Stimulated activated naive CD8-positive, alpha-beta T cell treated with anti-CD3 and anti-CD28 coated beads, Interleukin-15, amount 100 ng/mL, for 72 hours (primary cell): ENCODE measurements at regions not wholly inside any gene's neighbourhood (a gene's known extent, or its start where the extent isn't known, plus 50 kb on each side); places are given as distances from the start of the nearest gene placed in this dataset.

ENCODE experiments used
- ATAC-seq: fragments of 150-1000 bp; cut with Tn5 transposase; 2 replicates; pipeline ENCODE4 v1.10.0; 2021; ENCODE audit warnings: mild to moderate bottlenecking, moderate library complexity
- DNase-seq, 2 donors: peaks; one replicate each; pipeline ENCODE4 v3.0.0; 2021 to 2022
- H3K27ac Mint-ChIP-seq, 2 donors: one replicate each; pipeline ENCODE4 v1.8.0; 2022; ENCODE audit warnings: mild to moderate bottlenecking in 2 of 2, mixed read lengths in 2 of 2, moderate library complexity in 2 of 2
- H3K27me3 Mint-ChIP-seq: one replicate; pipeline ENCODE4 v1.8.0; 2022; ENCODE audit warnings: mixed read lengths
- H3K4me1 Mint-ChIP-seq: one replicate; pipeline ENCODE4 v1.8.0; 2022; ENCODE audit warnings: mild to moderate bottlenecking, mixed read lengths
- H3K4me3 Mint-ChIP-seq, 2 donors: one replicate each; pipeline ENCODE4 v1.8.0; 2022; ENCODE audit warnings: mild to moderate bottlenecking in 2 of 2, mixed read lengths in 2 of 2, moderate library complexity in 1 of 2
- H3K9me3 Mint-ChIP-seq, 2 donors: one replicate each; pipeline ENCODE4 v1.8.0; 2022; ENCODE audit warnings: mixed read lengths in 2 of 2

- no peaks in the 10 kb centered on the region for H3K4me1 Mint-ChIP-seq
- ATAC-seq: no peak
- H3K27ac Mint-ChIP-seq: no peak overlapping the region
- no peaks in the 10 kb centered on the region for H3K27me3 Mint-ChIP-seq
- no peaks in the 10 kb centered on the region for H3K9me3 Mint-ChIP-seq
- DNase-seq: no peak
- no peak overlapping the region for H3K4me3 Mint-ChIP-seq
These were observed 1492.7 kb upstream of the PCDH20 start for GRCh38 chr13:62908321-62908720.

GRCh38 chr13:62906896-62907295, 1491.2 kb upstream of the PCDH20 start:
- Mint-ChIP-seq H3K4me1 (no peaks in the 10 kb centered on the region), H3K27me3 (no peaks in the 10 kb centered on the region), H3K4me3 (no peak overlapping the region), H3K27ac (no peak overlapping the region), H3K9me3 (no peaks in the 10 kb centered on the region)
- DNase-seq: no peak
- no peak for ATAC-seq

- Mint-ChIP-seq H3K4me1 (no peaks in the 10 kb centered on the region), H3K9me3 (no peaks in the 10 kb centered on the region), H3K27me3 (no peaks in the 10 kb centered on the region), H3K4me3 (no peak overlapping the region), H3K27ac (no peak overlapping the region)
- DNase-seq (no peak), ATAC-seq (no peak)
These were observed 1490.8 kb upstream of the PCDH20 start for GRCh38 chr13:62906469-62906868.

GRCh38 chr13:62887046-62887445, 1471.4 kb upstream of the PCDH20 start:
- H3K4me3 Mint-ChIP-seq: no peak overlapping the region
- no peaks in the 10 kb centered on the region for H3K27me3 Mint-ChIP-seq
- DNase-seq (no peak), ATAC-seq (no peak)
- peaks cover 0 to 18% of the 10 kb centered on the region in 2 donors for H3K9me3 Mint-ChIP-seq
- no peaks in the 10 kb centered on the region for H3K4me1 Mint-ChIP-seq
- H3K27ac Mint-ChIP-seq: no peak overlapping the region

GRCh38 chr13:62879071-62879470, 1463.4 kb upstream of the PCDH20 start:
- Mint-ChIP-seq H3K4me3 (no peak overlapping the region), H3K9me3 (peaks cover 14 to 25% of the 10 kb centered on the region in 2 donors), H3K27me3 (no peaks in the 10 kb centered on the region), H3K4me1 (no peaks in the 10 kb centered on the region), H3K27ac (no peak overlapping the region)
- DNase-seq: no peak
- ATAC-seq: no peak

GRCh38 chr13:62875118-62875640, 1459.5 kb upstream of the PCDH20 start:
- Mint-ChIP-seq H3K4me1 (no peaks in the 10 kb centered on the region), H3K27me3 (no peaks in the 10 kb centered on the region), H3K27ac (no peak overlapping the region), H3K9me3 (peaks cover 0 to 10% of the 10 kb centered on the region in 2 donors), H3K4me3 (no peak overlapping the region)
- ATAC-seq (no peak), DNase-seq (no peak)

GRCh38 chr13:62850331-62850730, 1434.7 kb upstream of the PCDH20 start:
- H3K4me1 Mint-ChIP-seq: no peaks in the 10 kb centered on the region
- DNase-seq (no peak), ATAC-seq (no peak)
- peaks cover 7 to 9% of the 10 kb centered on the region in 2 donors for H3K9me3 Mint-ChIP-seq
- no peaks in the 10 kb centered on the region for H3K27me3 Mint-ChIP-seq
- H3K27ac Mint-ChIP-seq: no peak overlapping the region
- H3K4me3 Mint-ChIP-seq: no peak overlapping the region

- no peak for ATAC-seq
- Mint-ChIP-seq H3K27me3 (no peaks in the 10 kb centered on the region), H3K9me3 (peaks cover 0 to 5% of the 10 kb centered on the region in 2 donors)
These were observed 1431.9 kb upstream of the PCDH20 start for GRCh38 chr13:62847520-62847919.

GRCh38 chr13:62846302-62846701, 1430.7 kb upstream of the PCDH20 start:
- Mint-ChIP-seq H3K27me3 (no peaks in the 10 kb centered on the region), H3K9me3 (peaks cover 0 to 5% of the 10 kb centered on the region in 2 donors), H3K4me1 (no peaks in the 10 kb centered on the region), H3K4me3 (no peak overlapping the region), H3K27ac (no peak overlapping the region)
- no peak for DNase-seq
- no peak for ATAC-seq

More at GRCh38 chr13:62847520-62847919, 1431.9 kb upstream of the PCDH20 start:
- no peak overlapping the region for H3K4me3 Mint-ChIP-seq
- no peak overlapping the region for H3K27ac Mint-ChIP-seq
- DNase-seq: no peak
- no peaks in the 10 kb centered on the region for H3K4me1 Mint-ChIP-seq

- DNase-seq (no peak), ATAC-seq (no peak)
- Mint-ChIP-seq H3K4me3 (no peak overlapping the region), H3K9me3 (no peaks in the 10 kb centered on the region), H3K27ac (no peak overlapping the region), H3K27me3 (no peaks in the 10 kb centered on the region), H3K4me1 (no peaks in the 10 kb centered on the region)
These were observed 1423.7 kb upstream of the PCDH20 start for GRCh38 chr13:62839338-62839737.

- H3K4me1 Mint-ChIP-seq: no peaks in the 10 kb centered on the region
- no peak for DNase-seq
- H3K27ac Mint-ChIP-seq: no peak overlapping the region
- no peaks in the 10 kb centered on the region for H3K27me3 Mint-ChIP-seq
- no peak for ATAC-seq
- H3K4me3 Mint-ChIP-seq: no peak overlapping the region
- H3K9me3 Mint-ChIP-seq: no peaks in the 10 kb centered on the region
These were observed 1423.3 kb upstream of the PCDH20 start for GRCh38 chr13:62838929-62839328.

- no peak overlapping the region for H3K4me3 Mint-ChIP-seq
- no peaks in the 10 kb centered on the region for H3K9me3 Mint-ChIP-seq
- no peaks in the 10 kb centered on the region for H3K4me1 Mint-ChIP-seq
- H3K27ac Mint-ChIP-seq: no peak overlapping the region
- no peak for DNase-seq
- no peak for ATAC-seq
- H3K27me3 Mint-ChIP-seq: no peaks in the 10 kb centered on the region
These were observed 1422.2 kb upstream of the PCDH20 start for GRCh38 chr13:62837895-62838294.

- Mint-ChIP-seq H3K27ac (no peak overlapping the region), H3K9me3 (peaks cover 0 to 5% of the 10 kb centered on the region in 2 donors), H3K27me3 (no peaks in the 10 kb centered on the region), H3K4me1 (no peaks in the 10 kb centered on the region), H3K4me3 (no peak overlapping the region)
- ATAC-seq (no peak), DNase-seq (no peak)
These were observed 1413.8 kb upstream of the PCDH20 start for GRCh38 chr13:62829486-62829885.

GRCh38 chr13:62799931-62800436, 1384.3 kb upstream of the PCDH20 start:
- DNase-seq (no peak), ATAC-seq (peak; percentile 9)
- Mint-ChIP-seq H3K4me1 (no peaks in the 10 kb centered on the region), H3K4me3 (no peak overlapping the region), H3K27ac (no peak overlapping the region), H3K27me3 (no peaks in the 10 kb centered on the region), H3K9me3 (peaks cover 6 to 7% of the 10 kb centered on the region in 2 donors)

GRCh38 chr13:62799038-62799535, 1383.4 kb upstream of the PCDH20 start:
- Mint-ChIP-seq H3K27me3 (no peaks in the 10 kb centered on the region), H3K9me3 (peaks cover 6 to 7% of the 10 kb centered on the region in 2 donors), H3K27ac (no peak overlapping the region), H3K4me3 (no peak overlapping the region), H3K4me1 (no peaks in the 10 kb centered on the region)
- ATAC-seq: peak; percentile 9
- no peak for DNase-seq

- DNase-seq (no peak), ATAC-seq (no peak)
- Mint-ChIP-seq H3K27me3 (no peaks in the 10 kb centered on the region), H3K4me3 (no peak overlapping the region), H3K27ac (no peak overlapping the region), H3K9me3 (peaks cover 6 to 8% of the 10 kb centered on the region in 2 donors), H3K4me1 (no peaks in the 10 kb centered on the region)
These were observed 1378.2 kb upstream of the PCDH20 start for GRCh38 chr13:62793850-62794249.

- H3K27me3 Mint-ChIP-seq: no peaks in the 10 kb centered on the region
- DNase-seq (no peak), ATAC-seq (no peak)
- H3K4me1 Mint-ChIP-seq: no peaks in the 10 kb centered on the region
- no peak overlapping the region for H3K27ac Mint-ChIP-seq
- peaks cover 0 to 4% of the 10 kb centered on the region in 2 donors for H3K9me3 Mint-ChIP-seq
- no peak overlapping the region for H3K4me3 Mint-ChIP-seq
These were observed 1366.2 kb upstream of the PCDH20 start for GRCh38 chr13:62781866-62782265.
